Tibial nerve (tissue), 4 donors: ENCODE measurements at regions not wholly inside any gene's neighbourhood (a gene's known extent, or its start where the extent isn't known, plus 50 kb on each side); places are given as distances from the start of the nearest gene placed in this dataset.
A peak's percentile ranks its signal among the peaks of the same experiment; 100 is the strongest.
"Not testable (repeated sequence)": the region's sequence is repeated elsewhere in the genome, so short reads cannot be mapped to it uniquely, and the experiment has no call there.

ENCODE experiments used
- DNase-seq, 2 donors: peaks; one replicate each; pipeline ENCODE4 v3.0.0-alpha.2; 2019; ENCODE audit warnings: low spot score in 2 of 2
- H3K27ac ChIP-seq, 4 donors: fragments of 200-600 bp; sonication (generic) in 3 of 4; one replicate each; pipeline ENCODE4 v1.5.1; 2017 to 2019; ENCODE audit warnings: mild to moderate bottlenecking in 1 of 4
- H3K27me3 ChIP-seq, 2 donors: fragments of 200-600 bp; sonication (generic) in 1 of 2; one replicate each; pipeline versions ENCODE4 v1.5.1 to v1.6.0; 2017 to 2019
- H3K36me3 ChIP-seq, 3 donors: fragments of 200-600 bp; sonication (generic); one replicate each; pipeline ENCODE4 v1.5.1; 2018 to 2019
- H3K4me1 ChIP-seq, 4 donors: fragments of 200-600 bp; sonication (generic) in 3 of 4; one replicate each; pipeline ENCODE4 v1.5.1; 2017 to 2019
- H3K4me3 ChIP-seq, 4 donors: fragments of 200-600 bp; sonication (generic) in 3 of 4; one replicate each; pipeline ENCODE4 v1.5.1; 2017 to 2019; ENCODE audit warnings: mild to moderate bottlenecking in 1 of 4, moderate library complexity in 1 of 4
- H3K9me3 ChIP-seq, 4 donors: fragments of 200-600 bp; sonication (generic) in 3 of 4; one replicate each; pipeline ENCODE4 v1.5.1; 2017 to 2019
- CTCF ChIP-seq, 5 experiments: fragments of 200-600 bp in 3 of 5; fragments of 450-650 bp in 2 of 5; sonication (generic) in 3 of 5; IDR thresholded peaks; one replicate each; pipeline ENCODE4 v1.5.1; 2016 to 2019; ENCODE audit warnings: antibody characterized with exemption in 5 of 5, mild to moderate bottlenecking in 3 of 5, moderate library complexity in 2 of 5
- EP300 ChIP-seq, 2 donors: sonication (generic); formaldehyde crosslinking; IDR thresholded peaks; one replicate each; pipeline ENCODE4 v1.6.1; 2017; ENCODE audit warnings: antibody characterized with exemption in 2 of 2, mild to moderate bottlenecking in 1 of 2
- POLR2A ChIP-seq, 2 donors: fragments of 450-650 bp; IDR thresholded peaks; one replicate each; pipeline ENCODE4 v1.6.1; 2017; ENCODE audit warnings: antibody characterized with exemption in 2 of 2, mild to moderate bottlenecking in 2 of 2, moderate library complexity in 2 of 2
- WGBS, 2 donors: methylation state at CpG; one replicate each; pipeline ENCODE4 v1.1.5; 2018; 5-methylcytosine and 5-hydroxymethylcytosine counted together

- Histone ChIP-seq H3K4me1 (peaks cover 0 to 23% (median 0%) of the 10 kb centered on the region in 4 donors), H3K27me3 (no peaks in the 10 kb centered on the region), H3K27ac (no peak overlapping the region), H3K36me3 (no peaks in the 10 kb centered on the region), H3K9me3 (no peaks in the 10 kb centered on the region), H3K4me3 (no peak overlapping the region)
- DNase-seq = no peak
- no peak for TF ChIP-seq EP300 (IDR thresholded peaks at IDR 0.05)
- no peak for TF ChIP-seq CTCF (IDR thresholded peaks at IDR 0.05)
- no peak for TF ChIP-seq POLR2A (IDR thresholded peaks at IDR 0.05)
- 92 to 96% methylated on average over 1 of the region's 1 CpG for whole genome bisulfite sequencing, 2 donors
Observed at GRCh38 chr1:213619026-213619425, 368.7 kb upstream of the PROX1 start.

GRCh38 chr1:213621077-213621476, 366.7 kb upstream of the PROX1 start:
- no peak overlapping the region for H3K4me3 ChIP-seq
- H3K4me1 ChIP-seq = peaks cover 0 to 23% (median 0%) of the 10 kb centered on the region in 4 donors
- no peaks in the 10 kb centered on the region for H3K27me3 ChIP-seq
- no peak overlapping the region for H3K27ac ChIP-seq
- no peak for DNase-seq
- 68 to 78% methylated on average over 6 of the region's 6 CpGs for WGBS, 2 donors
- TF ChIP-seq EP300 (IDR thresholded peaks at IDR 0.05) (no peak), CTCF (IDR thresholded peaks at IDR 0.05) (no peak), POLR2A (IDR thresholded peaks at IDR 0.05) (no peak)
- no peaks in the 10 kb centered on the region for H3K36me3 ChIP-seq
- H3K9me3 ChIP-seq = no peaks in the 10 kb centered on the region

GRCh38 chr1:213622365-213623063, 365.3 kb upstream of the PROX1 start:
- peak overlapping the region in 1 of 4 donors; percentile 68 for H3K27ac ChIP-seq
- H3K4me3 ChIP-seq = no peak overlapping the region
- no peak for TF ChIP-seq EP300 (IDR thresholded peaks at IDR 0.05)
- no peak for TF ChIP-seq POLR2A (IDR thresholded peaks at IDR 0.05)
- TF ChIP-seq CTCF (IDR thresholded peaks at IDR 0.05) = no peak
- H3K27me3 ChIP-seq = no peaks in the 10 kb centered on the region
- DNase-seq = peak in 1 of 2 donors; percentile 16
- H3K4me1 ChIP-seq = peaks cover 0 to 17% (median 0%) of the 10 kb centered on the region in 4 donors
- no peaks in the 10 kb centered on the region for H3K36me3 ChIP-seq
- peaks cover 0 to 9% (median 0%) of the 10 kb centered on the region in 4 donors for H3K9me3 ChIP-seq
- 33 to 43% methylated on average over 19 of the region's 19 CpGs for WGBS, 2 donors

GRCh38 chr1:213623064-213623581, 364.6 kb upstream of the PROX1 start:
- H3K4me1 ChIP-seq = peaks cover 0 to 11% (median 0%) of the 10 kb centered on the region in 4 donors
- no peak overlapping the region for H3K4me3 ChIP-seq
- H3K36me3 ChIP-seq = no peaks in the 10 kb centered on the region
- peaks cover 0 to 12% (median 0%) of the 10 kb centered on the region in 4 donors for H3K9me3 ChIP-seq
- no peak for TF ChIP-seq POLR2A (IDR thresholded peaks at IDR 0.05)
- TF ChIP-seq EP300 (IDR thresholded peaks at IDR 0.05) = peak in 1 of 2 donors; percentile 28
- 75 to 79% methylated on average over 9 of the region's 9 CpGs for WGBS, 2 donors
- peak in 1 of 2 donors; percentile 13 for DNase-seq
- H3K27ac ChIP-seq = peak overlapping the region in 1 of 4 donors; percentile 68
- H3K27me3 ChIP-seq = no peaks in the 10 kb centered on the region

- no peak for TF ChIP-seq EP300 (IDR thresholded peaks at IDR 0.05)
- TF ChIP-seq CTCF (IDR thresholded peaks at IDR 0.05) = no peak
- no peak for TF ChIP-seq POLR2A (IDR thresholded peaks at IDR 0.05)
- peaks cover 0 to 9% (median 0%) of the 10 kb centered on the region in 4 donors for H3K4me1 ChIP-seq
- H3K4me3 ChIP-seq = no peak overlapping the region
- H3K27ac ChIP-seq = no peak overlapping the region
- no peaks in the 10 kb centered on the region for H3K36me3 ChIP-seq
- DNase-seq = no peak
- H3K9me3 ChIP-seq = peaks cover 0 to 14% (median 0%) of the 10 kb centered on the region in 4 donors
- WGBS, 2 donors = 69 to 82% methylated on average over 4 of the region's 4 CpGs
- H3K27me3 ChIP-seq = no peaks in the 10 kb centered on the region
Observed at GRCh38 chr1:213623862-213624261, 363.9 kb upstream of the PROX1 start.

- peaks cover 0 to 15% (median 0%) of the 10 kb centered on the region in 4 donors for H3K9me3 ChIP-seq
- H3K27ac ChIP-seq, H3K4me1 ChIP-seq, H3K27me3 ChIP-seq, DNase-seq, H3K36me3 ChIP-seq, H3K4me3 ChIP-seq: not testable (repeated sequence)
Observed at GRCh38 chr1:213636778-213637177, 351.0 kb upstream of the PROX1 start.
